Activated CD4-positive, alpha-beta memory T cell treated with anti-CD3 and anti-CD28 coated beads, Interleukin-2, amount 10 ng/mL, durations not matched to agents 7 days and 5 days (primary cell): ENCODE measurements at regions not wholly inside any gene's neighbourhood (a gene's known extent, or its start where the extent isn't known, plus 50 kb on each side); places are given as distances from the start of the nearest gene placed in this dataset.
"Not testable (repeated sequence)": the region's sequence is repeated elsewhere in the genome, so short reads cannot be mapped to it uniquely, and the experiment has no call there.

Experiments used
- CTCF ChIA-PET: fragments of 350-600 bp; sonication (Branson Sonifier 250); formaldehyde crosslinking; loops from one replicate; lab custom pipeline; 2021; ENCODE audit warnings: antibody characterized with exemption, inconsistent platforms; lab: Charles Lee
- POLR2A ChIA-PET: fragments of 350-600 bp; sonication (Branson Sonifier 250); formaldehyde crosslinking; loops from one replicate; lab custom pipeline; 2021; ENCODE audit warnings: antibody characterized with exemption; lab: Charles Lee
- DNase-seq: peaks from one replicate; pipeline ENCODE4 v3.0.0-alpha.2; 2020
- H3K27ac Mint-ChIP-seq: one replicate; pipeline ENCODE4 v1.8.0; 2021; ENCODE audit warnings: mild to moderate bottlenecking, mixed read lengths
- H3K27me3 Mint-ChIP-seq: one replicate; pipeline ENCODE4 v1.8.0; 2021; ENCODE audit warnings: mixed read lengths
- H3K36me3 Mint-ChIP-seq: one replicate; pipeline ENCODE4 v1.8.0; 2021; ENCODE audit warnings: low read depth, mixed read lengths
- H3K4me1 Mint-ChIP-seq: one replicate; pipeline ENCODE4 v1.8.0; 2021; ENCODE audit warnings: mixed read lengths
- H3K4me3 Mint-ChIP-seq: one replicate; pipeline ENCODE4 v1.8.0; 2021; ENCODE audit warnings: mild to moderate bottlenecking, mixed read lengths
- H3K9me3 Mint-ChIP-seq: one replicate; pipeline ENCODE4 v1.8.0; 2021; ENCODE audit warnings: mixed read lengths

GRCh38 chr2:186125156-186125555 lies 360.9 kb upstream of the ZC3H15 start:
- no peak for DNase-seq
- no peak overlapping the region for H3K27ac Mint-ChIP-seq
- no peak overlapping the region for H3K4me3 Mint-ChIP-seq
- no peaks in the 10 kb centered on the region for H3K4me1 Mint-ChIP-seq
- ChIA-PET CTCF (no interaction called here), POLR2A (no interaction called here)
- H3K9me3 Mint-ChIP-seq, result no peaks in the 10 kb centered on the region
- no peaks in the 10 kb centered on the region for H3K27me3 Mint-ChIP-seq
- H3K36me3 Mint-ChIP-seq, result no peaks in the 10 kb centered on the region

- POLR2A ChIA-PET, result no interaction called here
- Mint-ChIP-seq H3K4me3 (no peak overlapping the region), H3K27ac (no peak overlapping the region), H3K4me1 (no peaks in the 10 kb centered on the region), H3K9me3 (no peaks in the 10 kb centered on the region), H3K27me3 (no peaks in the 10 kb centered on the region), H3K36me3 (no peaks in the 10 kb centered on the region)
- no peak for DNase-seq
- CTCF ChIA-PET, result no interaction called here
Measured at GRCh38 chr2:186125625-186126024, 360.4 kb upstream of the ZC3H15 start.

- no peak overlapping the region for H3K4me3 Mint-ChIP-seq
- DNase-seq, result no peak
- no peaks in the 10 kb centered on the region for H3K36me3 Mint-ChIP-seq
- no peak overlapping the region for H3K27ac Mint-ChIP-seq
- no peaks in the 10 kb centered on the region for H3K9me3 Mint-ChIP-seq
- no peaks in the 10 kb centered on the region for H3K4me1 Mint-ChIP-seq
- ChIA-PET POLR2A (no interaction called here), CTCF (no interaction called here)
- no peaks in the 10 kb centered on the region for H3K27me3 Mint-ChIP-seq
Measured at GRCh38 chr2:186126181-186126580, 359.9 kb upstream of the ZC3H15 start.

GRCh38 chr2:186129767-186130581 lies 356.1 kb upstream of the ZC3H15 start:
- Mint-ChIP-seq H3K4me3 (no peak overlapping the region), H3K4me1 (no peaks in the 10 kb centered on the region), H3K9me3 (no peaks in the 10 kb centered on the region), H3K36me3 (no peaks in the 10 kb centered on the region), H3K27ac (no peak overlapping the region), H3K27me3 (no peaks in the 10 kb centered on the region)
- POLR2A ChIA-PET, result no interaction called here
- no peak for DNase-seq
- CTCF ChIA-PET, result no interaction called here

GRCh38 chr2:186130748-186131641 lies 355.1 kb upstream of the ZC3H15 start:
- Mint-ChIP-seq H3K9me3 (no peaks in the 10 kb centered on the region), H3K27ac (no peak overlapping the region), H3K4me3 (no peak overlapping the region), H3K36me3 (no peaks in the 10 kb centered on the region), H3K27me3 (no peaks in the 10 kb centered on the region), H3K4me1 (no peaks in the 10 kb centered on the region)
- POLR2A ChIA-PET, result no interaction called here
- CTCF ChIA-PET, result no interaction called here
- DNase-seq, result no peak

GRCh38 chr2:186135686-186136085 lies 350.4 kb upstream of the ZC3H15 start:
- Mint-ChIP-seq H3K36me3 (no peaks in the 10 kb centered on the region), H3K27ac (no peak overlapping the region), H3K9me3 (no peaks in the 10 kb centered on the region), H3K4me1 (no peaks in the 10 kb centered on the region), H3K27me3 (no peaks in the 10 kb centered on the region), H3K4me3 (no peak overlapping the region)
- CTCF ChIA-PET, result no interaction called here
- no peak for DNase-seq
- POLR2A ChIA-PET, result no interaction called here

GRCh38 chr2:186136860-186137259 lies 349.2 kb upstream of the ZC3H15 start:
- Mint-ChIP-seq H3K4me1 (no peaks in the 10 kb centered on the region), H3K27me3 (no peaks in the 10 kb centered on the region), H3K36me3 (no peaks in the 10 kb centered on the region), H3K27ac (no peak overlapping the region), H3K9me3 (no peaks in the 10 kb centered on the region), H3K4me3 (no peak overlapping the region)
- DNase-seq, result no peak
- ChIA-PET POLR2A (no interaction called here), CTCF (no interaction called here)

- no peaks in the 10 kb centered on the region for H3K36me3 Mint-ChIP-seq
- no peaks in the 10 kb centered on the region for H3K9me3 Mint-ChIP-seq
- no peak overlapping the region for H3K4me3 Mint-ChIP-seq
- H3K27ac Mint-ChIP-seq, result no peak overlapping the region
- CTCF ChIA-PET, result no interaction called here
- no peak for DNase-seq
- no peaks in the 10 kb centered on the region for H3K4me1 Mint-ChIP-seq
- POLR2A ChIA-PET, result no interaction called here
- H3K27me3 Mint-ChIP-seq, result no peaks in the 10 kb centered on the region
Measured at GRCh38 chr2:186138845-186139244, 347.2 kb upstream of the ZC3H15 start.

- H3K4me3 Mint-ChIP-seq, result no peak overlapping the region
- H3K36me3 Mint-ChIP-seq, result no peaks in the 10 kb centered on the region
- no peaks in the 10 kb centered on the region for H3K27me3 Mint-ChIP-seq
- CTCF ChIA-PET, result no interaction called here
- H3K27ac Mint-ChIP-seq, result no peak overlapping the region
- POLR2A ChIA-PET, result no interaction called here
- no peak for DNase-seq
- peaks cover 9% of the 10 kb centered on the region for H3K9me3 Mint-ChIP-seq
- no peaks in the 10 kb centered on the region for H3K4me1 Mint-ChIP-seq
Measured at GRCh38 chr2:186159101-186159500, 327.0 kb upstream of the ZC3H15 start.

GRCh38 chr2:186164325-186164724 lies 321.7 kb upstream of the ZC3H15 start:
- H3K27ac Mint-ChIP-seq, result no peak overlapping the region

GRCh38 chr2:186170693-186171092 lies 315.4 kb upstream of the ZC3H15 start:
- no peak for DNase-seq
- ChIA-PET CTCF (no interaction called here), POLR2A (no interaction called here)
- no peaks in the 10 kb centered on the region for H3K4me1 Mint-ChIP-seq
- H3K9me3 Mint-ChIP-seq, result no peaks in the 10 kb centered on the region
- no peak overlapping the region for H3K27ac Mint-ChIP-seq
- H3K27me3 Mint-ChIP-seq, result no peaks in the 10 kb centered on the region
- no peaks in the 10 kb centered on the region for H3K36me3 Mint-ChIP-seq
- H3K4me3 Mint-ChIP-seq, result no peak overlapping the region

More at GRCh38 chr2:186164325-186164724, 321.7 kb upstream of the ZC3H15 start:
- peaks cover 6% of the 10 kb centered on the region for H3K9me3 Mint-ChIP-seq
- no peaks in the 10 kb centered on the region for H3K36me3 Mint-ChIP-seq
- no peaks in the 10 kb centered on the region for H3K4me1 Mint-ChIP-seq
- no peak overlapping the region for H3K4me3 Mint-ChIP-seq
- ChIA-PET POLR2A (no interaction called here), CTCF (no interaction called here)
- no peak for DNase-seq
- no peaks in the 10 kb centered on the region for H3K27me3 Mint-ChIP-seq

GRCh38 chr2:186181625-186182024 lies 304.4 kb upstream of the ZC3H15 start:
- no peaks in the 10 kb centered on the region for H3K36me3 Mint-ChIP-seq
- H3K27me3 Mint-ChIP-seq, result no peaks in the 10 kb centered on the region
- H3K4me1 Mint-ChIP-seq, result no peaks in the 10 kb centered on the region

GRCh38 chr2:186182366-186182765 lies 303.7 kb upstream of the ZC3H15 start:
- H3K27ac Mint-ChIP-seq, CTCF ChIA-PET, POLR2A ChIA-PET, DNase-seq, H3K9me3 Mint-ChIP-seq, H3K27me3 Mint-ChIP-seq, H3K4me1 Mint-ChIP-seq, H3K36me3 Mint-ChIP-seq, H3K4me3 Mint-ChIP-seq: not testable (repeated sequence)

More at GRCh38 chr2:186181625-186182024, 304.4 kb upstream of the ZC3H15 start:
- CTCF ChIA-PET, result no interaction called here
- H3K27ac Mint-ChIP-seq, result no peak overlapping the region
- POLR2A ChIA-PET, result no interaction called here
- no peaks in the 10 kb centered on the region for H3K9me3 Mint-ChIP-seq
- DNase-seq, result no peak
- H3K4me3 Mint-ChIP-seq, result no peak overlapping the region
